SH-SY5Y (cell line): ENCODE measurements at regions not wholly inside any gene's neighbourhood (a gene's known extent, or its start where the extent isn't known, plus 50 kb on each side); places are given as distances from the start of the nearest gene placed in this dataset.

ENCODE experiments used
- GATA2 ChIP-seq: IDR thresholded peaks from 2 replicates; pipeline ENCODE4 v1.6.1; 2011; ENCODE audit warnings: mild to moderate bottlenecking, low read depth, low read length
- GATA3 ChIP-seq: IDR thresholded peaks from 2 replicates; pipeline ENCODE4 v1.6.1; 2011; ENCODE audit warnings: low read depth, mild to moderate bottlenecking, low read length, moderate library complexity

DNA sequence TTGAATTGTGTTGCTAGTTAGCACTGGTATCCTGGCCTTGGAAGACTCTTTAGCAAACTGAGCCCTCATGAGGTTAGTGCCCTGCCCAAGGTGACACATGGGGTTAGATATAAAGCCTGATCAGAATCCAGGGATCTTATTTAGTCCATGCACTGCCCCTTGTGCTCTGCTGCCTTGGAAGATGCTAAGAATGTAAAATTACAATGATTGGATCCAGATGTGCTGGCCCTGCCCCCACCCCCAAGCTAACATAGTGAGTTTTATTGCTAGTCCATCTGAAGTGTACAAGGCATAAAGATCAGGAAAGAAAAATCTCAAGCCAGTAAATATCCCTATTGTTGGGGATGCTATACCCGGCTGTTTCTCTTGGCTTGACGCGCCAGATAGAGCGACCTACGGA lies 248.1 kb upstream of the C2CD4B start:
- TF ChIP-seq GATA2 = no peak
- no peak for TF ChIP-seq GATA3
